Liver (tissue), 8 donors: ENCODE measurements at regions not wholly inside any gene's neighbourhood (a gene's known extent, or its start where the extent isn't known, plus 50 kb on each side); places are given as distances from the start of the nearest gene placed in this dataset.

Experiments used
- DNase-seq: peaks from one replicate; pipeline ENCODE4 v3.0.0-alpha.2; 2017; ENCODE audit warnings: low spot score
- H3K27ac ChIP-seq, 2 donors: one replicate each; pipeline ENCODE4 v1.7.0; 2013; ENCODE audit warnings: inconsistent platforms in 2 of 2, low read length in 2 of 2, control low read depth in 1 of 2, low read depth in 1 of 2, mild to moderate bottlenecking in 1 of 2
- H3K27me3 ChIP-seq, 4 donors: one replicate each; pipeline versions ENCODE4 v1.6.1 to v1.7.0; 2013; ENCODE audit warnings: low read length in 3 of 4, inconsistent platforms in 1 of 4, mild to moderate bottlenecking in 1 of 4, moderate library complexity in 1 of 4; ENCODE audit not compliant: control insufficient read depth in 4 of 4, insufficient read depth in 4 of 4
- H3K36me3 ChIP-seq, 4 donors: one replicate each; pipeline versions ENCODE4 v1.6.1 to v1.7.0; 2013; ENCODE audit warnings: low read length in 3 of 4, mild to moderate bottlenecking in 3 of 4, low read depth in 1 of 4, moderate library complexity in 1 of 4; ENCODE audit not compliant: control insufficient read depth in 4 of 4, insufficient read depth in 3 of 4
- H3K4me1 ChIP-seq, 4 donors: one replicate each; pipeline versions ENCODE4 v1.6.1 to v1.7.0; 2013; ENCODE audit warnings: low read length in 3 of 4, mild to moderate bottlenecking in 3 of 4, moderate library complexity in 1 of 4; ENCODE audit not compliant: control insufficient read depth in 4 of 4, insufficient read depth in 4 of 4
- H3K4me3 ChIP-seq, 3 donors: one replicate each; pipeline versions ENCODE4 v1.6.1 to v1.7.0; 2013; ENCODE audit warnings: low read length in 3 of 3, control low read depth in 1 of 3, low read depth in 1 of 3, mild to moderate bottlenecking in 1 of 3
- H3K9ac ChIP-seq, 2 donors: one replicate each; pipeline ENCODE4 v1.7.0; 2013; ENCODE audit warnings: low read length in 2 of 2, mild to moderate bottlenecking in 2 of 2, moderate library complexity in 2 of 2, control low read depth in 1 of 2, low read depth in 1 of 2
- H3K9me3 ChIP-seq, 4 donors: one replicate each; pipeline versions ENCODE4 v1.6.1 to v1.7.0; 2013; ENCODE audit warnings: low read length in 3 of 4; ENCODE audit not compliant: control insufficient read depth in 4 of 4
- EGR1 ChIP-seq, 2 donors: IDR thresholded peaks; 2 replicates each; pipeline ENCODE4 v1.6.1; 2016 to 2018; ENCODE audit warnings: antibody characterized with exemption in 2 of 2, low read depth in 2 of 2
- FOXA1 ChIP-seq: IDR thresholded peaks from 2 replicates; pipeline ENCODE4 v1.6.1; 2016; ENCODE audit warnings: antibody characterized with exemption
- FOXA2 ChIP-seq: IDR thresholded peaks from 2 replicates; pipeline ENCODE4 v1.6.1; 2016; ENCODE audit warnings: antibody characterized with exemption
- GABPA ChIP-seq, 2 donors: IDR thresholded peaks in 1 of 2; conservative IDR thresholded peaks in 1 of 2; 2 replicates each; pipeline ENCODE4 v1.6.1; 2016; ENCODE audit warnings: antibody characterized with exemption in 2 of 2, mild to moderate bottlenecking in 1 of 2, moderate library complexity in 1 of 2
- HNF4A ChIP-seq, 2 donors: conservative IDR thresholded peaks; 2 replicates each; pipeline ENCODE4 v1.6.1; 2016; ENCODE audit warnings: antibody characterized with exemption in 2 of 2, mild to moderate bottlenecking in 2 of 2
- HNF4G ChIP-seq: IDR thresholded peaks from 2 replicates; pipeline ENCODE4 v1.6.1; 2016; ENCODE audit warnings: antibody characterized with exemption
- JUND ChIP-seq, 2 donors: IDR thresholded peaks; 2 replicates each; pipeline ENCODE4 v1.6.1; 2016; ENCODE audit warnings: antibody characterized with exemption in 2 of 2
- NR2F2 ChIP-seq: IDR thresholded peaks from 2 replicates; pipeline ENCODE4 v1.6.1; 2016; ENCODE audit warnings: antibody characterized with exemption
- RAD21 ChIP-seq, 2 donors: IDR thresholded peaks; 2 replicates each; pipeline ENCODE4 v1.6.1; 2016; ENCODE audit warnings: antibody characterized with exemption in 2 of 2, mild to moderate bottlenecking in 2 of 2
- RXRA ChIP-seq, 2 donors: IDR thresholded peaks; 2 replicates each; pipeline ENCODE4 v1.6.1; 2017 to 2018; ENCODE audit warnings: antibody characterized with exemption in 2 of 2, mild to moderate bottlenecking in 1 of 2
- SP1 ChIP-seq: IDR thresholded peaks from 2 replicates; pipeline ENCODE4 v1.6.1; 2018; ENCODE audit warnings: antibody characterized with exemption, mild to moderate bottlenecking
- TAF1 ChIP-seq: conservative IDR thresholded peaks from 2 replicates; pipeline ENCODE4 v1.6.1; 2016; ENCODE audit warnings: antibody characterized with exemption, mild to moderate bottlenecking
- YY1 ChIP-seq: IDR thresholded peaks from 2 replicates; pipeline ENCODE4 v1.6.1; 2016; ENCODE audit warnings: antibody characterized with exemption, mild to moderate bottlenecking
- WGBS: extraction: QIAGEN DNeasy Blood & Tissue Kit; methylation state at CpG from one replicate; pipeline ENCODE4 v1.1.7; 2013; 5-methylcytosine and 5-hydroxymethylcytosine counted together
- TF ChIP-seq, protein P1 (sequence below): IDR thresholded peaks from 2 replicates; pipeline ENCODE4 v1.6.1; 2016; ENCODE audit warnings: antibody characterized with exemption
- TF ChIP-seq, protein P2 (sequence below): IDR thresholded peaks from 2 replicates; pipeline ENCODE4 v1.6.1; 2016; ENCODE audit warnings: antibody characterized with exemption, mild to moderate bottlenecking
- TF ChIP-seq, protein P3 (sequence below): IDR thresholded peaks from 2 replicates; pipeline ENCODE4 v1.6.1; 2016; ENCODE audit warnings: antibody characterized with exemption
- TF ChIP-seq, protein P4 (sequence below): fragments of 150-350 bp; IDR thresholded peaks from 2 replicates; pipeline ENCODE4 v1.5.1; 2017; ENCODE audit warnings: improper control_type of control experiment, low read depth, low read length; ENCODE audit not compliant: missing input control
- TF ChIP-seq, protein P5 (sequence below): IDR thresholded peaks from 2 replicates; pipeline ENCODE4 v1.6.1; 2016; ENCODE audit warnings: antibody characterized with exemption
- donor health status: healthy.
- donor health status: healthy.
- donor health status: healthy.
- donor health status: healthy.
- donor health status: healthy.

DNA sequence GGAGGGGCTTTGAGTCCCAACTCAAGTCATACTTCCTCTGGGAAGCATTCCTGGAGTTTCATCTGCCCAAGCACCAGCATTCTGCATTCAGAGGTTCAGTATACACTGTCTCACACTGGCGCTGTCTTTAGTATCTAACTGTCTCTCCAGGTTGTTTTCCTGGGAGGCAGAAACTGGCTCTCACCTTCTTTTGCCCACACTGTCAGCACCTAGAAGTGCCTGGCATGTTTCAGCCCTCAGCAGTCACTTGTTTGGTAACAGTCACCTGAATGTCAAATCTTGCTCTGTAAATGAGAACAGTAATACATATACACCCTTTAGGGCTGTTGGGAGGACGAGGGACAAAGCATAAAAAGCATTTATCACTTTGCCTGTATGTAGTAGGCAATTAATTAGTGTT is 339.6 kb downstream of the UQCRFS1 start:
- Histone ChIP-seq H3K4me1 (no peaks in the 10 kb centered on the region), H3K9ac (no peak overlapping the region), H3K4me3 (no peak overlapping the region), H3K27me3 (peaks cover 0 to 2% (median 0%) of the 10 kb centered on the region in 4 donors), H3K36me3 (no peaks in the 10 kb centered on the region), H3K9me3 (no peaks in the 10 kb centered on the region), H3K27ac (no peak overlapping the region)
- no peak for DNase-seq
- WGBS = 48% methylated on average over 2 of the region's 2 CpGs
- no peak for TF ChIP-seq HNF4G
- TF ChIP-seq, protein P1, sequence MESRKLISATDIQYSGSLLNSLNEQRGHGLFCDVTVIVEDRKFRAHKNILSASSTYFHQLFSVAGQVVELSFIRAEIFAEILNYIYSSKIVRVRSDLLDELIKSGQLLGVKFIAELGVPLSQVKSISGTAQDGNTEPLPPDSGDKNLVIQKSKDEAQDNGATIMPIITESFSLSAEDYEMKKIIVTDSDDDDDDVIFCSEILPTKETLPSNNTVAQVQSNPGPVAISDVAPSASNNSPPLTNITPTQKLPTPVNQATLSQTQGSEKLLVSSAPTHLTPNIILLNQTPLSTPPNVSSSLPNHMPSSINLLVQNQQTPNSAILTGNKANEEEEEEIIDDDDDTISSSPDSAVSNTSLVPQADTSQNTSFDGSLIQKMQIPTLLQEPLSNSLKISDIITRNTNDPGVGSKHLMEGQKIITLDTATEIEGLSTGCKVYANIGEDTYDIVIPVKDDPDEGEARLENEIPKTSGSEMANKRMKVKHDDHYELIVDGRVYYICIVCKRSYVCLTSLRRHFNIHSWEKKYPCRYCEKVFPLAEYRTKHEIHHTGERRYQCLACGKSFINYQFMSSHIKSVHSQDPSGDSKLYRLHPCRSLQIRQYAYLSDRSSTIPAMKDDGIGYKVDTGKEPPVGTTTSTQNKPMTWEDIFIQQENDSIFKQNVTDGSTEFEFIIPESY = no peak
- TF ChIP-seq RAD21 (IDR thresholded peaks at IDR 0.05) = no peak
- TF ChIP-seq, protein P2, sequence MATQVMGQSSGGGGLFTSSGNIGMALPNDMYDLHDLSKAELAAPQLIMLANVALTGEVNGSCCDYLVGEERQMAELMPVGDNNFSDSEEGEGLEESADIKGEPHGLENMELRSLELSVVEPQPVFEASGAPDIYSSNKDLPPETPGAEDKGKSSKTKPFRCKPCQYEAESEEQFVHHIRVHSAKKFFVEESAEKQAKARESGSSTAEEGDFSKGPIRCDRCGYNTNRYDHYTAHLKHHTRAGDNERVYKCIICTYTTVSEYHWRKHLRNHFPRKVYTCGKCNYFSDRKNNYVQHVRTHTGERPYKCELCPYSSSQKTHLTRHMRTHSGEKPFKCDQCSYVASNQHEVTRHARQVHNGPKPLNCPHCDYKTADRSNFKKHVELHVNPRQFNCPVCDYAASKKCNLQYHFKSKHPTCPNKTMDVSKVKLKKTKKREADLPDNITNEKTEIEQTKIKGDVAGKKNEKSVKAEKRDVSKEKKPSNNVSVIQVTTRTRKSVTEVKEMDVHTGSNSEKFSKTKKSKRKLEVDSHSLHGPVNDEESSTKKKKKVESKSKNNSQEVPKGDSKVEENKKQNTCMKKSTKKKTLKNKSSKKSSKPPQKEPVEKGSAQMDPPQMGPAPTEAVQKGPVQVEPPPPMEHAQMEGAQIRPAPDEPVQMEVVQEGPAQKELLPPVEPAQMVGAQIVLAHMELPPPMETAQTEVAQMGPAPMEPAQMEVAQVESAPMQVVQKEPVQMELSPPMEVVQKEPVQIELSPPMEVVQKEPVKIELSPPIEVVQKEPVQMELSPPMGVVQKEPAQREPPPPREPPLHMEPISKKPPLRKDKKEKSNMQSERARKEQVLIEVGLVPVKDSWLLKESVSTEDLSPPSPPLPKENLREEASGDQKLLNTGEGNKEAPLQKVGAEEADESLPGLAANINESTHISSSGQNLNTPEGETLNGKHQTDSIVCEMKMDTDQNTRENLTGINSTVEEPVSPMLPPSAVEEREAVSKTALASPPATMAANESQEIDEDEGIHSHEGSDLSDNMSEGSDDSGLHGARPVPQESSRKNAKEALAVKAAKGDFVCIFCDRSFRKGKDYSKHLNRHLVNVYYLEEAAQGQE = no peak
- no peak for TF ChIP-seq TAF1
- TF ChIP-seq SP1 = no peak
- TF ChIP-seq, protein P3, sequence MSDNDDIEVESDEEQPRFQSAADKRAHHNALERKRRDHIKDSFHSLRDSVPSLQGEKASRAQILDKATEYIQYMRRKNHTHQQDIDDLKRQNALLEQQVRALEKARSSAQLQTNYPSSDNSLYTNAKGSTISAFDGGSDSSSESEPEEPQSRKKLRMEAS = no peak
- TF ChIP-seq RXRA (IDR thresholded peaks at IDR 0.05) = no peak
- no peak for TF ChIP-seq YY1
- TF ChIP-seq, protein P4, sequence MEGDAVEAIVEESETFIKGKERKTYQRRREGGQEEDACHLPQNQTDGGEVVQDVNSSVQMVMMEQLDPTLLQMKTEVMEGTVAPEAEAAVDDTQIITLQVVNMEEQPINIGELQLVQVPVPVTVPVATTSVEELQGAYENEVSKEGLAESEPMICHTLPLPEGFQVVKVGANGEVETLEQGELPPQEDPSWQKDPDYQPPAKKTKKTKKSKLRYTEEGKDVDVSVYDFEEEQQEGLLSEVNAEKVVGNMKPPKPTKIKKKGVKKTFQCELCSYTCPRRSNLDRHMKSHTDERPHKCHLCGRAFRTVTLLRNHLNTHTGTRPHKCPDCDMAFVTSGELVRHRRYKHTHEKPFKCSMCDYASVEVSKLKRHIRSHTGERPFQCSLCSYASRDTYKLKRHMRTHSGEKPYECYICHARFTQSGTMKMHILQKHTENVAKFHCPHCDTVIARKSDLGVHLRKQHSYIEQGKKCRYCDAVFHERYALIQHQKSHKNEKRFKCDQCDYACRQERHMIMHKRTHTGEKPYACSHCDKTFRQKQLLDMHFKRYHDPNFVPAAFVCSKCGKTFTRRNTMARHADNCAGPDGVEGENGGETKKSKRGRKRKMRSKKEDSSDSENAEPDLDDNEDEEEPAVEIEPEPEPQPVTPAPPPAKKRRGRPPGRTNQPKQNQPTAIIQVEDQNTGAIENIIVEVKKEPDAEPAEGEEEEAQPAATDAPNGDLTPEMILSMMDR = no peak
- TF ChIP-seq GABPA (IDR thresholded peaks at IDR 0.05 in 1 of 2, conservative IDR thresholded peaks at IDR 0.05 in 1 of 2) = no peak
- TF ChIP-seq, protein P5, sequence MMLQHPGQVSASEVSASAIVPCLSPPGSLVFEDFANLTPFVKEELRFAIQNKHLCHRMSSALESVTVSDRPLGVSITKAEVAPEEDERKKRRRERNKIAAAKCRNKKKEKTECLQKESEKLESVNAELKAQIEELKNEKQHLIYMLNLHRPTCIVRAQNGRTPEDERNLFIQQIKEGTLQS = no peak
- TF ChIP-seq HNF4A (conservative IDR thresholded peaks at IDR 0.05) = no peak
- no peak for TF ChIP-seq NR2F2
- TF ChIP-seq JUND (IDR thresholded peaks at IDR 0.05) = no peak
- TF ChIP-seq FOXA1 = no peak
- TF ChIP-seq FOXA2 = no peak
- no peak for TF ChIP-seq EGR1 (IDR thresholded peaks at IDR 0.05; ENCODE audit: low read depth in 2 of 2)
